ENCODE measurements at regions not wholly inside any gene's neighbourhood (a gene's known extent, or its start where the extent isn't known, plus 50 kb on each side); places are given as distances from the start of the nearest gene placed in this dataset.

DNA sequence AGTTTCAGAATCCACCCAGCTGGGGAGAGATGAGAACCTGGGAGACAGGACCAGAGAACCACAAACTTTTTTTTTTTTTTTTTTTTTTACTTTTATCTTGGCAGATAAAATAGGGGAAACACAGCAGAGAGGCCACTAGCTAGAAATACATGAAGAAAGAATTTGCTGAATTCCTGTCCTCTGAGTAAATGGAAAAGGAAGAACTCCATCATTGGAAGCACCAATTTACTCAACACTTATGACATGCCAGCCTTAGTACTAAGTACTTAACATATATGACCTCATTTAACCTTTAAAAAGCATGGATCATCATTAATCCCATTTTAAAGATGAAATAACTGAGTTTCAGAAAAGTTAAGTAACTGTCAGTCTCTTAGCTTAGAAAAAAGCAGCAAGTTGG lies 343.0 kb upstream of the NPSR1 start:
- POLR2A ChIA-PET: no interaction called here

More for the DNA sequence above, 343.0 kb upstream of the NPSR1 start:
- DNase-seq (ENCODE audit: extremely low read depth in 1 of 4, low spot score in 3 of 4) (no peak), ATAC-seq (no peak), FAIRE-seq (no peak)
- no peak overlapping the region for H2AFZ ChIP-seq (ENCODE audit: low read depth, low read length)
- H3K9ac ChIP-seq (ENCODE audit: insufficient read depth in 1 of 2, low read depth in 2 of 2, low read length in 2 of 2): no peak overlapping the region
- no peak for TF ChIP-seq TEAD1 (CRISPR knock-in tag; IDR thresholded peaks at IDR 0.05)
- no peak for TF ChIP-seq FUS (optimal IDR thresholded peaks at IDR 0.05; ENCODE audit: low read depth, low read length)
- no peak for TF ChIP-seq ARID1B (IDR thresholded peaks at IDR 0.05)
- TF ChIP-seq MIER1 (IDR thresholded peaks at IDR 0.05; ENCODE audit: low read depth): no peak
- TF ChIP-seq ZFP1 (CRISPR knock-in tag; IDR thresholded peaks at IDR 0.05): no peak
- TF ChIP-seq, protein P1, sequence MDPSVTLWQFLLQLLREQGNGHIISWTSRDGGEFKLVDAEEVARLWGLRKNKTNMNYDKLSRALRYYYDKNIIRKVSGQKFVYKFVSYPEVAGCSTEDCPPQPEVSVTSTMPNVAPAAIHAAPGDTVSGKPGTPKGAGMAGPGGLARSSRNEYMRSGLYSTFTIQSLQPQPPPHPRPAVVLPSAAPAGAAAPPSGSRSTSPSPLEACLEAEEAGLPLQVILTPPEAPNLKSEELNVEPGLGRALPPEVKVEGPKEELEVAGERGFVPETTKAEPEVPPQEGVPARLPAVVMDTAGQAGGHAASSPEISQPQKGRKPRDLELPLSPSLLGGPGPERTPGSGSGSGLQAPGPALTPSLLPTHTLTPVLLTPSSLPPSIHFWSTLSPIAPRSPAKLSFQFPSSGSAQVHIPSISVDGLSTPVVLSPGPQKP (CRISPR knock-in tag; IDR thresholded peaks at IDR 0.05): no peak
- TF ChIP-seq ZNF76 (CRISPR knock-in tag; IDR thresholded peaks at IDR 0.05; ENCODE audit: borderline replicate concordance): no peak
- TF ChIP-seq, protein P2, sequence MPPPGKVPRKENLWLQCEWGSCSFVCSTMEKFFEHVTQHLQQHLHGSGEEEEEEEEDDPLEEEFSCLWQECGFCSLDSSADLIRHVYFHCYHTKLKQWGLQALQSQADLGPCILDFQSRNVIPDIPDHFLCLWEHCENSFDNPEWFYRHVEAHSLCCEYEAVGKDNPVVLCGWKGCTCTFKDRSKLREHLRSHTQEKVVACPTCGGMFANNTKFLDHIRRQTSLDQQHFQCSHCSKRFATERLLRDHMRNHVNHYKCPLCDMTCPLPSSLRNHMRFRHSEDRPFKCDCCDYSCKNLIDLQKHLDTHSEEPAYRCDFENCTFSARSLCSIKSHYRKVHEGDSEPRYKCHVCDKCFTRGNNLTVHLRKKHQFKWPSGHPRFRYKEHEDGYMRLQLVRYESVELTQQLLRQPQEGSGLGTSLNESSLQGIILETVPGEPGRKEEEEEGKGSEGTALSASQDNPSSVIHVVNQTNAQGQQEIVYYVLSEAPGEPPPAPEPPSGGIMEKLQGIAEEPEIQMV (tag; conservative IDR thresholded peaks at IDR 0.05; ENCODE audit: low read depth): no peak
- TF ChIP-seq HNRNPK (IDR thresholded peaks at IDR 0.05; ENCODE audit: low read depth, low read length, poor library complexity, severe bottlenecking): no peak
- TF ChIP-seq MED1 (CRISPR knock-in tag; IDR thresholded peaks at IDR 0.05; ENCODE audit: borderline replicate concordance): no peak
- no peak for TF ChIP-seq U2AF2 (optimal IDR thresholded peaks at IDR 0.05; ENCODE audit: low read depth, low read length)
- TF ChIP-seq PTTG1 (tag; IDR thresholded peaks at IDR 0.05; ENCODE audit: low read depth): no peak
- no peak for TF ChIP-seq KLF1 (tag; IDR thresholded peaks at IDR 0.05)
- TF ChIP-seq CCNT2 (IDR thresholded peaks at IDR 0.05; ENCODE audit: borderline replicate concordance, extremely low read depth, insufficient read length, low read depth, low read length): no peak
- TF ChIP-seq ZNF224 (CRISPR knock-in tag; IDR thresholded peaks at IDR 0.05): no peak
- no peaks in the 10 kb centered on the region for H3K4me1 ChIP-seq (replicated peaks in 1 of 2; ENCODE audit: control insufficient read depth in 2 of 2, insufficient read depth in 2 of 2, low read length in 2 of 2)
- CTCF ChIA-PET (ENCODE audit: low intra/inter-chr PET ratio): no interaction called here
- no peaks in the 10 kb centered on the region for H4K20me1 ChIP-seq (replicated peaks; ENCODE audit: control insufficient read depth, insufficient read depth, low read length)
- H3K27ac ChIP-seq (ENCODE audit: extremely low read depth, low read depth, low read length): no peak overlapping the region
- no peaks in the 10 kb centered on the region for H3K27me3 ChIP-seq (ENCODE audit: control insufficient read depth in 2 of 2, insufficient read depth in 2 of 2, low read length in 2 of 2)
- H3K36me3 ChIP-seq (ENCODE audit: control insufficient read depth, insufficient read depth, low read length): no peaks in the 10 kb centered on the region
- BruUV-seq (replicated peaks): no TSS peak
- no peaks in the 10 kb centered on the region for H3K79me2 ChIP-seq (ENCODE audit: control insufficient read depth, insufficient read depth, low read length)
- intact Hi-C loops (cut with micrococcal nuclease): no loop called here
- H3K4me3 ChIP-seq: no peak overlapping the region
- H3K9me1 ChIP-seq (ENCODE audit: control insufficient read depth, insufficient read depth, low read length): no peaks in the 10 kb centered on the region
- 0 out of 2 replicates have a peak, but pooled peaks cover 1% of the 10 kb centered on the region for H3K9me3 ChIP-seq (replicated peaks; ENCODE audit: control insufficient read depth, insufficient read depth, low read depth, low read length)
- in situ Hi-C loops (cut with MboI): no loop called here
- H3K4me2 ChIP-seq (ENCODE audit: insufficient read depth, low read length): no peak overlapping the region
